BE2C (cell line): ENCODE measurements at regions not wholly inside any gene's neighbourhood (a gene's known extent, or its start where the extent isn't known, plus 50 kb on each side); places are given as distances from the start of the nearest gene placed in this dataset.

Experiments used
- DNase-seq: peaks from one replicate; pipeline ENCODE4 v3.0.0-alpha.2; 2020
- H3K27me3 ChIP-seq: fragments of 250-450 bp; sonication (Bioruptor Pico); 2 replicates; pipeline ENCODE4 v1.5.1; 2020; ENCODE audit warnings: mild to moderate bottlenecking
- H3K36me3 ChIP-seq: fragments of 250-450 bp; sonication (Bioruptor Pico); 2 replicates; pipeline ENCODE4 v1.5.1; 2020; ENCODE audit warnings: mild to moderate bottlenecking
- H3K4me1 ChIP-seq: fragments of 250-450 bp; sonication (Bioruptor Pico); 2 replicates; pipeline ENCODE4 v1.5.1; 2020
- H3K4me3 ChIP-seq: 2 replicates; pipeline ENCODE4 v1.5.1; 2011; ENCODE audit warnings: low read depth, low read length
- H3K9me3 ChIP-seq: fragments of 250-450 bp; sonication (Bioruptor Pico); 2 replicates; pipeline ENCODE4 v1.5.1; 2020
- CTCF ChIP-seq: IDR thresholded peaks from 2 replicates; pipeline ENCODE4 v1.5.1; 2012; ENCODE audit warnings: mild to moderate bottlenecking, low read depth, low read length

- peaks cover 14% of the 10 kb centered on the region for H3K4me1 ChIP-seq
- no peaks in the 10 kb centered on the region for H3K36me3 ChIP-seq
- no peak overlapping the region for H3K4me3 ChIP-seq
- no peaks in the 10 kb centered on the region for H3K27me3 ChIP-seq
- H3K9me3 ChIP-seq = no peaks in the 10 kb centered on the region
- peak; percentile 45 for DNase-seq
- no peak for TF ChIP-seq CTCF
These were observed 53.6 kb downstream of the ARF6 start for GRCh38 chr14:49946320-49947141.

GRCh38 chr14:49947506-49947905, 54.6 kb downstream of the ARF6 start:
- H3K27me3 ChIP-seq = no peaks in the 10 kb centered on the region
- no peak overlapping the region for H3K4me3 ChIP-seq
- DNase-seq = no peak
- no peaks in the 10 kb centered on the region for H3K9me3 ChIP-seq
- no peaks in the 10 kb centered on the region for H3K36me3 ChIP-seq
- no peak for TF ChIP-seq CTCF
- H3K4me1 ChIP-seq = peaks cover 14% of the 10 kb centered on the region

GRCh38 chr14:49950275-49951228, 57.7 kb downstream of the ARF6 start:
- Histone ChIP-seq H3K36me3 (no peaks in the 10 kb centered on the region), H3K4me1 (peaks cover 14% of the 10 kb centered on the region), H3K4me3 (no peak overlapping the region), H3K9me3 (no peaks in the 10 kb centered on the region), H3K27me3 (no peaks in the 10 kb centered on the region)
- DNase-seq = no peak
- TF ChIP-seq CTCF = no peak

- Histone ChIP-seq H3K27me3 (no peaks in the 10 kb centered on the region), H3K36me3 (no peaks in the 10 kb centered on the region), H3K4me3 (no peak overlapping the region), H3K4me1 (peaks cover 7% of the 10 kb centered on the region), H3K9me3 (no peaks in the 10 kb centered on the region)
- TF ChIP-seq CTCF = no peak
- no peak for DNase-seq
These were observed 58.3 kb downstream of the ARF6 start for GRCh38 chr14:49951229-49951607.

- Histone ChIP-seq H3K27me3 (no peaks in the 10 kb centered on the region), H3K9me3 (no peaks in the 10 kb centered on the region), H3K4me1 (peaks cover 3% of the 10 kb centered on the region), H3K36me3 (no peaks in the 10 kb centered on the region), H3K4me3 (no peak overlapping the region)
- TF ChIP-seq CTCF = no peak
- DNase-seq = no peak
These were observed 58.9 kb downstream of the ARF6 start for GRCh38 chr14:49951691-49952345.
